HG03066 (cell line): ENCODE measurements at regions not wholly inside any gene's neighbourhood (a gene's known extent, or its start where the extent isn't known, plus 50 kb on each side); places are given as distances from the start of the nearest gene placed in this dataset.

Experiments used
- ATAC-seq: cut with Tn5 transposase; IDR thresholded peaks from one replicate; pipeline ENCODE4 v1.9.1; 2021; ENCODE audit warnings: low read depth; ENCODE audit not compliant: unreplicated experiment

DNA sequence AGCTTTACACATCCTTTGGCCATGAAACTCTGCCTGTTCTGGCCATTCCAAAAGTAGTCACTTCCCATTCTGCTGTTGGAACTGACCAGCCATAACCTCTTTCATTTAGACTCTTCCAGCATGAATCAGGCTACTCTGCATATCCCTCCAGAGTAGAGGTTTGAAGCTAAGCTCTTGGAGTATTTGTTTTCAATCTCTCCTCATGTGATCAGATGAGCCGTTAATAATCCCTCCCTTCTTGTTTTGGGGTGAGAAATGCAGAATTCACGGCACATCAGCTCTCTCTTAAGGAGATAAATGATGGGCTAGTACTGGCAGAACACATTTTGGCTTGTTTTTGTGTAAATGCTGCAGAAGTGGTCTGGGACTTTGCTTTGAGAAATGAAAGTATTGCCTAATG lies 519.9 kb downstream of the PCDH17 start:
- ATAC-seq, result no peak

DNA sequence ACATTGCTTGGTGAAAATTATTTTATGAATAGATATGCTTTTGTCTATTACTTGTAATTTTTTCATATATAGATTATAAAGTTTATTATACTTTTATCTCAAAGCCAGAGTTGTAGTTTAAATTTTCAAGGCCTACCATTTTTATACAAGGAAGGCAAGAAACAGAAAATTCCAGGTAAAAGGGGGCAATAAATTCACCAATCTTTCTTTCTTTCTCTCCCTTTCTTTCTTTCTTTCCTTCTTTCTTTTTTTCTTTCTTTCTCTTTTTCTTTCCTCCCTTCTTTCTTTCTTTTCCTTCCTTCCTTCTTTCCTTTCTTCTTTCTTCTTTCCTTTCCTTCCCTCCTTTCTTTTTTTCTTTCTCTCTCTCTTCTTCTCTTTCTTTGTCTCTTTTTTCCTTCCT lies 529.4 kb downstream of the PCDH17 start:
- ATAC-seq, result no peak

- ATAC-seq, result no peak
These were observed 534.1 kb downstream of the PCDH17 start for GRCh38 chr13:58165617-58166016.

DNA sequence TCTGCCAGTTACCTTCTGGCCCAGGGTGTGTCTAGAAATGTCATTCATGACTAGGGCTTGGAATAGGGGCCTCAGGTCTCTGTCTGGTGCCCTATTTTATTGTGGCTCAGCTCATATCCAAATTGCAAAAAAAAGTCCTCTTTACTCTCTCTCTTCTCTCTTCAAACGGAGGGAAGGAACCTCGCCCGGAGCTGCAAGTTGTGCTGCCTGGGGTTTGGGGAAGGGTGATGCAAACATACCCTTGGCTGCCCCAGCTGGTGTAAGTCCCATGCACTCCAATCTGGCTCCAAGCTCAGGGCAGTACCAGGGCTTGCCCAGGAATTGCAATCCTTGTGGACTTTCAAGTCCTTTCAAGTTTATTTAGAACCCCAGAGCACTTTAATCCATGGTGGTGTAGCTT lies 549.6 kb downstream of the PCDH17 start:
- ATAC-seq, result no peak

DNA sequence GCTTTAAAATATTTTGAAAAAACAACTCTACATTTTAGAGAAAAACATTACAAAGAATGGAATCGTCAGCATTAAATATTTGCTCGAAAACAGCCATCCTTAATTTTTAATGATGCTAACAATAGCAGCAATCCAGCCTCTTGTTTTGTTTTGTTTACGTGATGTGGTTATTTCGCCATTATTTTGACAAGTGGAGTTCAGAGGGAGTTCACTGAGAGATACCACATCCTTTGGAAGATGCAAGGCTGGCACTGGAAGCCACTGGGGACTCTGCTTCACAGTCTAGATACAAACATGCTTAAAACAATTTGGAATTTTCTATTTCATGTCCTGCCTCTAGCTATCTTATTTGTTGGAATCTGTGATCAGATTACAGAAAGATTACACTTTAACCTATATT lies 556.3 kb downstream of the PCDH17 start:
- ATAC-seq, result no peak

GRCh38 chr13:58190577-58190976 lies 559.0 kb downstream of the PCDH17 start:
- no peak for ATAC-seq

DNA sequence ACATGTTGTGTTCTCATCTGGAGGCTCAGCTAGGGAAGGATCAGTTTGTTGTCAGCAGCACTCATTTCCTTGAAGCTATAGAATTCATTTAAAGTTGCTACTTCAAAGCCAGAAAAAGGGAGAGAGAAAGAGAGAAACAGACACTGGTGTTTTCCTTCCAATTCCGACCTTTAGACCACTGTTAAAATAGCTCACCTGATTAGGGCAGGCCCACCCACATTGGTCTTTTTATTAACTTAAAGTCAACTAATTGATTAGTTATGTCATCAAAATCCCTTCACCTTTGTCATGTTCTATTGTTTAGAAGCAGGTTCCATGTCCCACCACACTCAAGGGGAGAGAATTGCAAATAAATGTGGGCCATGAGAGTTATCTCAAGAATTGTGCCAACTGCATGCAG lies 560.2 kb downstream of the PCDH17 start:
- ATAC-seq, result no peak

DNA sequence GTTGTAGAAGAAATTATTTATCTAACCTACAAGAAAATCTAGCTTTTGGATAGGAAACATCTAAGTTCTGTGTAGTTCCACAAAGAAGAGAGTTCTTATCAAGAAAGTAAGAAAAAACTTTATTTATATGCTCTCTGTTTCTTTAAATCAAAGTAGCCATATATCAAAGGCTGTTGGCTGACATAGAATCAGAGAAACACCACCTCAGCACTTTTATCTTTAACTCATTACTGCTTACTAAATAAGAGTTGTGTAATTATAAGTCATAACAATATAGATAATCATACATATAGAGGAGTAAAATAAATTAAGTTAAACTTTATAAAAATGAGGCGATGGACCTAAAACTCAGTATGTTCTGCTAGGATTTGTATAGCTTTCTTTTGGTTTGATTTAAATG lies 570.6 kb downstream of the PCDH17 start:
- ATAC-seq, result no peak

GRCh38 chr13:58207501-58207900 lies 576.0 kb downstream of the PCDH17 start:
- ATAC-seq, result no peak

- ATAC-seq, result no peak
These were observed 603.9 kb downstream of the PCDH17 start for GRCh38 chr13:58235454-58235853.

GRCh38 chr13:58238972-58239773 lies 607.6 kb downstream of the PCDH17 start:
- no peak for ATAC-seq

DNA sequence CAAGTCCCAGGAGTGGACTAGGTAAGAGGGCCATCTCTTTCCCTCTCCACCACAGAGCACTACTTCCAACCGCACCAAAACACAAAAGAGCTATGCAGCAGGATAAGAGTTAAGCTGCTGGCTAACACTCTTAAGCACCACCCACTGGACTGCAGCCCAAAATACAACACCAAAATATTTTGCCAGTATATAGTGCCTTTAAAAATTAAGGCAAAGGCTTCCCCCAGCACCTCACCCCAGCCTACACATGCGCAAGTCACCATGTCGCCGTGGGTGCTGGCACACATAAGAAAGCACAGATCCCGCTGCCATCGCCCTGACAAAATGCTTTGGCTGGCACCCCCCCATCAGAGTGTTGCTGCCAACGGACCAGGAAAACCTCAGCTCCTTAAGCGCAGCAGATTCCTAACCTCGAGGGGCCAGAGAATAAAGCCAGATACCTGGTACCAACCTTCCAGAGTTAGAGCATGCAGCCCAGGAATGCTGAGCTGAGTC lies 608.3 kb downstream of the PCDH17 start:
- no peak for ATAC-seq

DNA sequence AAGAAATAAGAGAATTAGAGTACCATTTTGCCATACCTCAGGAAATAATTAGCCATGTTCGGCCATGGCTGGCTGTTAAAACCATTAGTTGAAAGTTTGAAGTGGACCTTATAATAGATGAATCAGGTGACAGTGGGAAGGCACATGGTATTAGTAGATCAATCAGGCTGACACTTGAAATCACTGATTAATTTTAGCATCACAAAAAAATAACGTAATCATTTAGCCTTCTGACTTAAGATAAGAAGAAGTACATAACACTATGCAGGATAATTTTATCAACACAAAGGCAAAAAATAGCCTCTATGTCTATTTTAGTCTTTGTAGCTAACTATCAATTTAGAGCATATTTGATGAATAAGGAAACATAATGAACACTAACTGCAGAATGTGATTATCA lies 615.5 kb downstream of the PCDH17 start:
- no peak for ATAC-seq

- ATAC-seq, result no peak
These were observed 623.4 kb downstream of the PCDH17 start for GRCh38 chr13:58254943-58255342.

DNA sequence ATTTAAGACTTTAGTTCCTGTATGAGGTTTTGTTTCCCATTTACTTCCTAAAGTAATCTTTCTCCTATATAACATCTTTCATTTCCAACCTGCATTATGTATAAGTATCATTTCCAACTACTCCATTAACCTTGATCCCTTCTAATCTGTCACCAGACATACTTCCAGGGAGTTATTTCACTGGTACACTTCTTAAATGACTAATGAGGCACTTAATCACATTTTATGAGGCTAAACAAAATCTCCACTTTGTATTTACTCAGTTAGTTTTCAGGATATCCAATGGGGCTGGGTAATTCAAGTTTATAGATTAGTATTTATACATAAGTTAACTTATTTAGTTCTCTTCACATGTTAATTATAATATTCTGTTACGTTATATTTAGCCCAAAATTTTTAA lies 634.7 kb downstream of the PCDH17 start:
- no peak for ATAC-seq

GRCh38 chr13:58298556-58299135 lies 667.1 kb downstream of the PCDH17 start:
- no peak for ATAC-seq

DNA sequence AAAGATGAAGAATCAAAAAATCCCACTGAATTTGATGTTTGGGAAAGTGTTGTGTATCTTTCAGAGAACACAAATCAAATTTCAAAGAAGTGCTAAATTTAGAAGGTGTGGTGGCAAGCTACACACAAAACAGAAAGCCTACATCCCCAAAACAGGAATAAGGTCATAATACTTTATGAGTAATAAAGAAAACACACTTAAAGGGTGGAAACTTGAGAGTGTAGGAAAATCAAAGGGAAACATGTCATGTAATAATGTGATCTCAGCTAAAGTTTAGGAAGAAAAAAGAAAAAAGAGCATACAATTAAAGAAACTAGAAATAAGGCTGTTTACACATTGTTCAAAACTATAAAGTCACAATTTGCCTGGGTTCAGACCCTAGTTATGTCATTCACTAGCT lies 668.7 kb downstream of the PCDH17 start:
- ATAC-seq, result no peak

- no peak for ATAC-seq
These were observed 669.6 kb downstream of the PCDH17 start for GRCh38 chr13:58300974-58301681.

DNA sequence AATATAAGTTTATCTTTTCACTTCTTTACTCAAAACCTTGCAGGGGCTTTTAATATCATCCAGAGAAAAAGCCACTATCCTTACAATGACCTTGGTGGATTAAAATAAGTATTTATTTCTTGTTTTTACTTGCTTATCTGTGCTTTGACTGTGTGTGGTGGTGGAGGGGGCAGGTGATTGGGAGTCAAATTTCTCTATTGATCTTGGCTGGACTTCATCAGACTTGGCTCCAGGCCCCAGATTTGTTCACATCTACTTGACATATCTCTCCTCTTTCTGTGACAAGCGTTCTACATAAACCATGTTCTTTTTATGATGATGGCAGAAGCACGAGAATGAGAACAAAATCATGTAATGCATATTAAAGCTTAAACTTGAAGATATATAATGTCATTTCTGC lies 670.8 kb downstream of the PCDH17 start:
- no peak for ATAC-seq

DNA sequence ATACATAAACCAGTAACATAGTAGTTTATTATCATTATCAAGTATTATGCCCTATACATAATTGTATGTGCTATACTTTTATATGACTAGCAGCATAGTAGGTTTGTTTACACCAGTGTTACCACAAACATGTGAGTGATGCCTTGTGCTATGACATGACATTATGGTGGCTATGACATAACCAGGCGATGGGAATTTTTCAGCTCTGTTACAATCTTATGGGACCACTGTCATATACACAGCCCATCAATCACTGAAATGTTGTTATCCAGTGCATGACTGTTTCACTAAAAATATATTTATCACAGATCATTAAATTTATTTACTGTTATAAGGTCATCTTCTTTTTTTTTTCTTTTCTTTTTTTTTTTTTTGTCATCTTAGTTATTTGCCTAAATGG lies 674.5 kb downstream of the PCDH17 start:
- no peak for ATAC-seq

DNA sequence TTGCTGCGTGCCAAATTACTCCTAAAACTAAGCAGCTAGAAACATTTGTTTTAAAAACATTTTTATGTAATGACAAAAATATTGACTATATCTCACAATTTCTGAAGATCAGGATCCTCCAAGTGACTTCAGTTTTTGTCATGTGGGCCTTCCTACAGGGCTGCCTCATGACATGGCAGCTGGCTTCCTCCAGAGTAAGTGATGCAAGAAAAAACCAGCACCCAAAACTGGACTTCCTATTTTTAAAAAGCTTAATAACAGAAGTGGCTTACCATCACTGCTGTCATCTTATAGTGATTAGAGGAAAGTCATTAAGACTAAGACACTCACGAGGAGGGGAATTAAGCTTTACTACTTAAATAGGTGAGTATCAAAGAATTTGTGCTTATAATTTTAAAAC lies 681.7 kb downstream of the PCDH17 start:
- ATAC-seq, result no peak
